Esophagus squamous epithelium (tissue), 4 donors: ENCODE measurements at regions not wholly inside any gene's neighbourhood (a gene's known extent, or its start where the extent isn't known, plus 50 kb on each side); places are given as distances from the start of the nearest gene placed in this dataset.

Experiments used
- CTCF ChIP-seq, 6 experiments: fragments of 450-650 bp in 4 of 6; fragments of 200-600 bp in 2 of 6; sonication (generic) in 2 of 6; IDR thresholded peaks; one replicate each; pipeline ENCODE4 v1.5.1; 2016 to 2019; ENCODE audit warnings: antibody characterized with exemption in 6 of 6, mild to moderate bottlenecking in 4 of 6, moderate library complexity in 4 of 6
- POLR2A ChIP-seq, 4 donors: fragments of 450-650 bp; IDR thresholded peaks; one replicate each; pipeline ENCODE4 v1.6.1; 2017; ENCODE audit warnings: antibody characterized with exemption in 4 of 4, mild to moderate bottlenecking in 4 of 4, moderate library complexity in 3 of 4

GRCh38 chr3:187896646-187897045 lies 151.4 kb upstream of the BCL6 start:
- no peak for TF ChIP-seq CTCF (IDR thresholded peaks at IDR 0.05)
- TF ChIP-seq POLR2A (IDR thresholded peaks at IDR 0.05): no peak
